Liver (tissue), 8 donors: ENCODE measurements at regions not wholly inside any gene's neighbourhood (a gene's known extent, or its start where the extent isn't known, plus 50 kb on each side); places are given as distances from the start of the nearest gene placed in this dataset.

Source experiments
- DNase-seq: peaks from one replicate; pipeline ENCODE4 v3.0.0-alpha.2; 2017; ENCODE audit warnings: low spot score
- H3K27ac ChIP-seq, 2 donors: one replicate each; pipeline ENCODE4 v1.7.0; 2013; ENCODE audit warnings: inconsistent platforms in 2 of 2, low read length in 2 of 2, control low read depth in 1 of 2, low read depth in 1 of 2, mild to moderate bottlenecking in 1 of 2
- H3K27me3 ChIP-seq, 4 donors: one replicate each; pipeline versions ENCODE4 v1.6.1 to v1.7.0; 2013; ENCODE audit warnings: low read length in 3 of 4, inconsistent platforms in 1 of 4, mild to moderate bottlenecking in 1 of 4, moderate library complexity in 1 of 4; ENCODE audit not compliant: control insufficient read depth in 4 of 4, insufficient read depth in 4 of 4
- H3K36me3 ChIP-seq, 4 donors: one replicate each; pipeline versions ENCODE4 v1.6.1 to v1.7.0; 2013; ENCODE audit warnings: low read length in 3 of 4, mild to moderate bottlenecking in 3 of 4, low read depth in 1 of 4, moderate library complexity in 1 of 4; ENCODE audit not compliant: control insufficient read depth in 4 of 4, insufficient read depth in 3 of 4
- H3K4me1 ChIP-seq, 4 donors: one replicate each; pipeline versions ENCODE4 v1.6.1 to v1.7.0; 2013; ENCODE audit warnings: low read length in 3 of 4, mild to moderate bottlenecking in 3 of 4, moderate library complexity in 1 of 4; ENCODE audit not compliant: control insufficient read depth in 4 of 4, insufficient read depth in 4 of 4
- H3K4me3 ChIP-seq, 3 donors: one replicate each; pipeline versions ENCODE4 v1.6.1 to v1.7.0; 2013; ENCODE audit warnings: low read length in 3 of 3, control low read depth in 1 of 3, low read depth in 1 of 3, mild to moderate bottlenecking in 1 of 3
- H3K9ac ChIP-seq, 2 donors: one replicate each; pipeline ENCODE4 v1.7.0; 2013; ENCODE audit warnings: low read length in 2 of 2, mild to moderate bottlenecking in 2 of 2, moderate library complexity in 2 of 2, control low read depth in 1 of 2, low read depth in 1 of 2
- H3K9me3 ChIP-seq, 4 donors: one replicate each; pipeline versions ENCODE4 v1.6.1 to v1.7.0; 2013; ENCODE audit warnings: low read length in 3 of 4; ENCODE audit not compliant: control insufficient read depth in 4 of 4
- ATF3 ChIP-seq: IDR thresholded peaks from 2 replicates; pipeline ENCODE4 v1.6.1; 2016; ENCODE audit warnings: antibody characterized with exemption
- CTCF ChIP-seq: fragments of 150-350 bp; IDR thresholded peaks from 2 replicates; pipeline ENCODE4 v1.5.1; 2017; ENCODE audit warnings: improper control_type of control experiment, low read depth, low read length; ENCODE audit not compliant: missing input control
- EGR1 ChIP-seq, 2 donors: IDR thresholded peaks; 2 replicates each; pipeline ENCODE4 v1.6.1; 2016 to 2018; ENCODE audit warnings: antibody characterized with exemption in 2 of 2, low read depth in 2 of 2
- FOXA1 ChIP-seq: IDR thresholded peaks from 2 replicates; pipeline ENCODE4 v1.6.1; 2016; ENCODE audit warnings: antibody characterized with exemption
- FOXA2 ChIP-seq: IDR thresholded peaks from 2 replicates; pipeline ENCODE4 v1.6.1; 2016; ENCODE audit warnings: antibody characterized with exemption
- GABPA ChIP-seq, 2 donors: IDR thresholded peaks in 1 of 2; conservative IDR thresholded peaks in 1 of 2; 2 replicates each; pipeline ENCODE4 v1.6.1; 2016; ENCODE audit warnings: antibody characterized with exemption in 2 of 2, mild to moderate bottlenecking in 1 of 2, moderate library complexity in 1 of 2
- HNF4A ChIP-seq, 2 donors: conservative IDR thresholded peaks; 2 replicates each; pipeline ENCODE4 v1.6.1; 2016; ENCODE audit warnings: antibody characterized with exemption in 2 of 2, mild to moderate bottlenecking in 2 of 2
- HNF4G ChIP-seq: IDR thresholded peaks from 2 replicates; pipeline ENCODE4 v1.6.1; 2016; ENCODE audit warnings: antibody characterized with exemption
- JUND ChIP-seq, 2 donors: IDR thresholded peaks; 2 replicates each; pipeline ENCODE4 v1.6.1; 2016; ENCODE audit warnings: antibody characterized with exemption in 2 of 2
- MAX ChIP-seq: IDR thresholded peaks from 2 replicates; pipeline ENCODE4 v1.6.1; 2016; ENCODE audit warnings: antibody characterized with exemption
- NR2F2 ChIP-seq: IDR thresholded peaks from 2 replicates; pipeline ENCODE4 v1.6.1; 2016; ENCODE audit warnings: antibody characterized with exemption
- RAD21 ChIP-seq, 2 donors: IDR thresholded peaks; 2 replicates each; pipeline ENCODE4 v1.6.1; 2016; ENCODE audit warnings: antibody characterized with exemption in 2 of 2, mild to moderate bottlenecking in 2 of 2
- REST ChIP-seq: IDR thresholded peaks from 2 replicates; pipeline ENCODE4 v1.6.1; 2016; ENCODE audit warnings: antibody characterized with exemption, mild to moderate bottlenecking
- RXRA ChIP-seq, 2 donors: IDR thresholded peaks; 2 replicates each; pipeline ENCODE4 v1.6.1; 2017 to 2018; ENCODE audit warnings: antibody characterized with exemption in 2 of 2, mild to moderate bottlenecking in 1 of 2
- SP1 ChIP-seq: IDR thresholded peaks from 2 replicates; pipeline ENCODE4 v1.6.1; 2018; ENCODE audit warnings: antibody characterized with exemption, mild to moderate bottlenecking
- TAF1 ChIP-seq: conservative IDR thresholded peaks from 2 replicates; pipeline ENCODE4 v1.6.1; 2016; ENCODE audit warnings: antibody characterized with exemption, mild to moderate bottlenecking
- YY1 ChIP-seq: IDR thresholded peaks from 2 replicates; pipeline ENCODE4 v1.6.1; 2016; ENCODE audit warnings: antibody characterized with exemption, mild to moderate bottlenecking
- ZBTB33 ChIP-seq: IDR thresholded peaks from 2 replicates; pipeline ENCODE4 v1.6.1; 2016; ENCODE audit warnings: antibody characterized with exemption
- WGBS: extraction: QIAGEN DNeasy Blood & Tissue Kit; methylation state at CpG from one replicate; pipeline ENCODE4 v1.1.7; 2013; 5-methylcytosine and 5-hydroxymethylcytosine counted together
- donor health status: healthy.
- donor health status: healthy.
- donor health status: healthy.
- donor health status: healthy.
- donor health status: healthy.

- 55% methylated on average over 1 of the region's 1 CpG for WGBS
- H3K9me3 ChIP-seq, result no peaks in the 10 kb centered on the region
- peaks cover 0 to 2% (median 0%) of the 10 kb centered on the region in 4 donors for H3K27me3 ChIP-seq
- TF ChIP-seq NR2F2 (no peak), YY1 (no peak), JUND (IDR thresholded peaks at IDR 0.05) (no peak), FOXA1 (no peak), GABPA (IDR thresholded peaks at IDR 0.05 in 1 of 2, conservative IDR thresholded peaks at IDR 0.05 in 1 of 2) (no peak)
- no peak for DNase-seq
- no peak overlapping the region for H3K27ac ChIP-seq
- H3K4me1 ChIP-seq, result no peaks in the 10 kb centered on the region
- H3K4me3 ChIP-seq, result no peak overlapping the region
- H3K36me3 ChIP-seq, result no peaks in the 10 kb centered on the region
- H3K9ac ChIP-seq, result no peak overlapping the region
Observed at GRCh38 chr4:179757641-179758040, 2315.4 kb upstream of the AGA start.

GRCh38 chr4:179762840-179763239, 2320.6 kb upstream of the AGA start:
- WGBS, result 68% methylated on average over 5 of the region's 5 CpGs
- TF ChIP-seq CTCF (no peak), ATF3 (no peak), HNF4G (no peak), JUND (IDR thresholded peaks at IDR 0.05) (no peak), ZBTB33 (no peak), NR2F2 (no peak), TAF1 (no peak), REST (no peak), SP1 (no peak), HNF4A (conservative IDR thresholded peaks at IDR 0.05) (no peak), GABPA (IDR thresholded peaks at IDR 0.05 in 1 of 2, conservative IDR thresholded peaks at IDR 0.05 in 1 of 2) (no peak), FOXA1 (no peak), MAX (no peak), EGR1 (IDR thresholded peaks at IDR 0.05; ENCODE audit: low read depth in 2 of 2) (no peak), FOXA2 (no peak), YY1 (no peak), RXRA (IDR thresholded peaks at IDR 0.05) (no peak), RAD21 (IDR thresholded peaks at IDR 0.05) (no peak)
- H3K27me3 ChIP-seq, result peaks cover 0 to 2% (median 0%) of the 10 kb centered on the region in 4 donors

More at GRCh38 chr4:179762840-179763239, 2320.6 kb upstream of the AGA start:
- no peak overlapping the region for H3K4me3 ChIP-seq
- no peaks in the 10 kb centered on the region for H3K4me1 ChIP-seq
- H3K27ac ChIP-seq, result no peak overlapping the region
- no peaks in the 10 kb centered on the region for H3K36me3 ChIP-seq
- peaks cover 0 to 3% (median under 1%) of the 10 kb centered on the region in 4 donors for H3K9me3 ChIP-seq
- no peak for DNase-seq
- no peak overlapping the region for H3K9ac ChIP-seq
